Neural progenitor cell (in vitro differentiated cells): ENCODE measurements at regions not wholly inside any gene's neighbourhood (a gene's known extent, or its start where the extent isn't known, plus 50 kb on each side); places are given as distances from the start of the nearest gene placed in this dataset.

ENCODE experiments used
- DNase-seq: peaks from one replicate; pipeline ENCODE4 v3.0.0-alpha.2; 2016; ENCODE audit warnings: low spot score
- H2AFZ ChIP-seq: fragments of 200-600 bp; sonication (generic); replicated peaks from 2 replicates; pipeline ENCODE4 v1.6.1; 2016; ENCODE audit warnings: antibody characterized with exemption
- H3F3A ChIP-seq: fragments of 200-600 bp; sonication (generic); 2 replicates; pipeline ENCODE4 v1.6.1; 2016; ENCODE audit warnings: antibody characterized with exemption, low read depth
- H3K27ac ChIP-seq: fragments of 200-600 bp; sonication (generic); 2 replicates; pipeline ENCODE4 v1.5.1; 2016; ENCODE audit warnings: mild to moderate bottlenecking
- H3K27me3 ChIP-seq: fragments of 200-600 bp; sonication (generic); 2 replicates; pipeline ENCODE4 v1.6.1; 2016; ENCODE audit warnings: mild to moderate bottlenecking, moderate library complexity
- H3K36me3 ChIP-seq: fragments of 200-600 bp; sonication (generic); 2 replicates; pipeline ENCODE4 v1.5.1; 2016
- H3K4me1 ChIP-seq: fragments of 200-600 bp; sonication (generic); 2 replicates; pipeline ENCODE4 v1.6.1; 2016; ENCODE audit warnings: mixed run types
- H3K4me2 ChIP-seq: fragments of 200-600 bp; sonication (generic); 2 replicates; pipeline ENCODE4 v1.6.1; 2016
- H3K4me3 ChIP-seq: fragments of 200-600 bp; sonication (generic); 2 replicates; pipeline ENCODE4 v1.5.1; 2016
- H3K79me2 ChIP-seq: fragments of 200-600 bp; sonication (generic); 2 replicates; pipeline ENCODE4 v1.6.1; 2016; ENCODE audit warnings: low read depth
- H3K9ac ChIP-seq: fragments of 200-600 bp; sonication (generic); 2 replicates; pipeline ENCODE4 v1.6.1; 2016
- H3K9me3 ChIP-seq: fragments of 200-600 bp; sonication (generic); 2 replicates; pipeline ENCODE4 v1.5.1; 2016; ENCODE audit warnings: low read depth
- H4K20me1 ChIP-seq: fragments of 200-600 bp; sonication (generic); 2 replicates; pipeline ENCODE4 v1.6.1; 2016; ENCODE audit warnings: low read depth
- H3K27ac Mint-ChIP-seq: 3 replicates; pipeline ENCODE4 v1.8.0; 2021; ENCODE audit warnings: mixed read lengths
- H3K27me3 Mint-ChIP-seq: 2 replicates; pipeline ENCODE4 v1.8.0; 2022; ENCODE audit warnings: low read depth, mild to moderate bottlenecking, inconsistent platforms, moderate library complexity, mixed read lengths; ENCODE audit not compliant: insufficient read depth
- H3K36me3 Mint-ChIP-seq: 3 replicates; pipeline ENCODE4 v1.8.0; 2021; ENCODE audit warnings: mixed read lengths
- H3K4me1 Mint-ChIP-seq: 3 replicates; pipeline ENCODE4 v1.8.0; 2021; ENCODE audit warnings: mixed read lengths
- H3K4me3 Mint-ChIP-seq: 3 replicates; pipeline ENCODE4 v1.8.0; 2021; ENCODE audit warnings: mild to moderate bottlenecking, moderate library complexity, mixed read lengths
- H3K9me3 Mint-ChIP-seq: 3 replicates; pipeline ENCODE4 v1.8.0; 2020; ENCODE audit warnings: mixed read lengths
- EZH2 ChIP-seq: fragments of 200-600 bp; sonication (generic); IDR thresholded peaks from 2 replicates; pipeline ENCODE4 v1.6.1; 2017; ENCODE audit warnings: antibody characterized with exemption, mild to moderate bottlenecking, moderate library complexity
- EZH2phosphoT487 ChIP-seq: fragments of 200-600 bp; sonication (generic); IDR thresholded peaks from 2 replicates; pipeline ENCODE4 v1.6.1; 2017; ENCODE audit warnings: antibody characterized with exemption
- TF ChIP-seq, protein P1 (sequence below): fragments of 200-600 bp; sonication (generic); IDR thresholded peaks from 2 replicates; pipeline ENCODE4 v1.5.1; 2017; ENCODE audit warnings: antibody characterized with exemption, mild to moderate bottlenecking

DNA sequence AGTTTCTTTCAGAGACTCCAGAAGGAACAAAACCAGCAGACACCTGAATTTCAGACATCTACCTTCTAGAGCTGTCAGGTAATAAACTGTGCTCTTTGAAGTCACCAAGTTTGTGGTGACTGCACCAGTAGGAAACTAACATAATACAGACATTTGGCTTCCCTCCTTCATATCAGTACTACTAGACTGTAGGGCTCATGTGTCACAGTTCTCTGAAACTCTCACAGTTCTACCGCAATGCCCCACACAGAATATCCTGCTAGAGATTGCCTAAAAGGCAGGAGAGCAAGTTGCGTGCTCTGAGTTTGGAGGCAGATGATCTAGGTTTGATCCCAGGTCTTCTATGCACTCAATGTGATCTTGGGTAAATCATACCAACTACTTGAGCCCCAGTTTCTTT lies 205.0 kb upstream of the LRFN2 start:
- Mint-ChIP-seq H3K36me3 (no peaks in the 10 kb centered on the region), H3K9me3 (no peaks in the 10 kb centered on the region), H3K4me3 (no peak overlapping the region), H3K27me3 (peaks cover 7% of the 10 kb centered on the region), H3K4me1 (peaks cover 13% of the 10 kb centered on the region), H3K27ac (no peak overlapping the region)
- no peak overlapping the region for H3K4me3 ChIP-seq
- DNase-seq, result no peak
- H3K36me3 ChIP-seq, result no peaks in the 10 kb centered on the region
- H3K27ac ChIP-seq, result no peak overlapping the region
- TF ChIP-seq, protein P1, sequence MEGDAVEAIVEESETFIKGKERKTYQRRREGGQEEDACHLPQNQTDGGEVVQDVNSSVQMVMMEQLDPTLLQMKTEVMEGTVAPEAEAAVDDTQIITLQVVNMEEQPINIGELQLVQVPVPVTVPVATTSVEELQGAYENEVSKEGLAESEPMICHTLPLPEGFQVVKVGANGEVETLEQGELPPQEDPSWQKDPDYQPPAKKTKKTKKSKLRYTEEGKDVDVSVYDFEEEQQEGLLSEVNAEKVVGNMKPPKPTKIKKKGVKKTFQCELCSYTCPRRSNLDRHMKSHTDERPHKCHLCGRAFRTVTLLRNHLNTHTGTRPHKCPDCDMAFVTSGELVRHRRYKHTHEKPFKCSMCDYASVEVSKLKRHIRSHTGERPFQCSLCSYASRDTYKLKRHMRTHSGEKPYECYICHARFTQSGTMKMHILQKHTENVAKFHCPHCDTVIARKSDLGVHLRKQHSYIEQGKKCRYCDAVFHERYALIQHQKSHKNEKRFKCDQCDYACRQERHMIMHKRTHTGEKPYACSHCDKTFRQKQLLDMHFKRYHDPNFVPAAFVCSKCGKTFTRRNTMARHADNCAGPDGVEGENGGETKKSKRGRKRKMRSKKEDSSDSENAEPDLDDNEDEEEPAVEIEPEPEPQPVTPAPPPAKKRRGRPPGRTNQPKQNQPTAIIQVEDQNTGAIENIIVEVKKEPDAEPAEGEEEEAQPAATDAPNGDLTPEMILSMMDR, result no peak
- no peak for TF ChIP-seq EZH2phosphoT487
- TF ChIP-seq EZH2, result no peak
- no peaks in the 10 kb centered on the region for H3K27me3 ChIP-seq
- H3F3A ChIP-seq, result no peaks in the 10 kb centered on the region
- H2AFZ ChIP-seq, result no peak overlapping the region
- H3K9me3 ChIP-seq, result no peaks in the 10 kb centered on the region
- H3K9ac ChIP-seq, result no peak overlapping the region
- H3K4me1 ChIP-seq, result no peaks in the 10 kb centered on the region
- no peaks in the 10 kb centered on the region for H3K79me2 ChIP-seq
- H3K4me2 ChIP-seq, result no peak overlapping the region
- no peaks in the 10 kb centered on the region for H4K20me1 ChIP-seq

DNA sequence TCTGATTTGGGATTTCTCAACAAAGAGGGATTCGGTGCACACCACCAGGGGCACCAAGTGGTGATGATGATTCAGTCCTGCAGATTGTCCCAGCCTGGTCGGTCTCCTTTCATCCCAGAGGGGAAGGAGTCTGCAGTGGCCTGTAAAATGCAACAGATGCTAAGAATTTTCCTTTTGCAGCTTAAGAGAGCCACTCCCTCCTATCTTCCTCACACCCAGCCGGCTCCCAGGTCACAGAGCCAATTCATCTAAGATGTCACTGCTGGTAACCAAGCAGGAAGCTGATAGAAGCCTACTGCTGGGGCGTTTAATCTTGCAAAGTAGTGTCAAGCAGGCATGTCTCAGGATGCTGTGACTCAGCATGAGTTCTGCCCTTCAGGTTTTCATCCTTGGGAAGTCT lies 203.8 kb upstream of the LRFN2 start:
- H3K4me1 Mint-ChIP-seq, result peaks cover 13% of the 10 kb centered on the region
- no peak overlapping the region for H3K4me2 ChIP-seq
- H3K4me3 Mint-ChIP-seq, result no peak overlapping the region
- peaks cover 8% of the 10 kb centered on the region for H3K27me3 Mint-ChIP-seq
- no peaks in the 10 kb centered on the region for H3K36me3 Mint-ChIP-seq
- no peaks in the 10 kb centered on the region for H3K79me2 ChIP-seq
- H2AFZ ChIP-seq, result no peak overlapping the region
- H3K27me3 ChIP-seq, result no peaks in the 10 kb centered on the region
- TF ChIP-seq EZH2 (no peak), EZH2phosphoT487 (no peak)
- TF ChIP-seq, protein P1, result no peak
- H3K9ac ChIP-seq, result no peak overlapping the region
- no peaks in the 10 kb centered on the region for H4K20me1 ChIP-seq
- no peak overlapping the region for H3K27ac ChIP-seq
- H3F3A ChIP-seq, result no peaks in the 10 kb centered on the region
- no peaks in the 10 kb centered on the region for H3K9me3 Mint-ChIP-seq
- DNase-seq, result no peak
- no peaks in the 10 kb centered on the region for H3K36me3 ChIP-seq
- no peaks in the 10 kb centered on the region for H3K4me1 ChIP-seq
- no peak overlapping the region for H3K27ac Mint-ChIP-seq
- no peak overlapping the region for H3K4me3 ChIP-seq
- no peaks in the 10 kb centered on the region for H3K9me3 ChIP-seq

DNA sequence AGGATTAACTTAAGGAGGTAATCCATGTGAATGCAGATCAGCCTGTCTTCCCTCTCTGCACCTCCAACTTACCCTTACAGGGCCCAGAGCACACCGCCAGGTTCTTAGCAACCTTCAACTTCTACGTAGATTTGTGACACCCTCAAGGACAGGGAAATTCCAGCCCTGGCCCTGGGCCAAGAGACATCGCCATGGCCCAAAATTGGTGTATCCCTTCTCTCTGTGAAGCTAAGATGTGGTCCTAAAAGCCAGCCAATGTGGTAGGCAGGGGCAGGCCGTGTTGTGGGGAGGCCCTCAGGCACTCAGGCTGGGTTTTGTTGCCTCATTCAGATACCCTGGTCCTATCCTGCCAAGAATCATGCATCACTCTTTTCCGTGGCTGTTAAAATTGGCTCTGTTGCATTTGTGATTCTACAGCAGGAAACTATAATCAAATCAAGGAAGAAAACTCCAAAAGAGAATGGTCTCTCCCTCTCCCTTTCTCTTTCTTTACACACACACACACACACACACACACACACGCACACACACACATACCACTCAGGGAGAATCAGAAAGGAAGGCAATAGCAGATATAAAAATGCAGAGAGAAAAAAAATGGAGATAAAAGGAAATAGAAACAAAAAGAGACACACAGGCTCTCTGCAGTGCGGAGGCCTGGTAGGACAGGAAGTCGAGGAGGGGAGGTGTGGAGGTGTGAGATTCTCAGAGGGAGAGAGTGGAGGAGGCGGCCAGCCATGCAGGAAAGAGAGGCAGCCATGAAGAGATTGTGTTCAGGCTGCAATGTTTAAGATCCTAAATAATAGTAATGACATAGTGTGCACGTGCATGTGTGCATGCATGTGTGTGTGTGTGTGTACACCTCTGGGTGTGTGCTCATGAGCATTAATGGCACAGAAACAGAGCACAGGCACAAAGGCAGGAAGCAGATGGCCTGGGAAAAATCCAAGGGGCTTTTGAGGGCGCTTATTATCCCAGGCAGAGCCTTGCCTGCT lies 201.8 kb upstream of the LRFN2 start:
- no peaks in the 10 kb centered on the region for H3K36me3 Mint-ChIP-seq
- Histone ChIP-seq H3K27me3 (peaks cover 4% of the 10 kb centered on the region), H3K4me1 (no peaks in the 10 kb centered on the region), H3K4me2 (no peak overlapping the region), H3F3A (no peaks in the 10 kb centered on the region), H2AFZ (no peak overlapping the region), H3K9me3 (no peaks in the 10 kb centered on the region), H3K36me3 (no peaks in the 10 kb centered on the region), H3K4me3 (no peak overlapping the region), H4K20me1 (no peaks in the 10 kb centered on the region), H3K27ac (no peak overlapping the region), H3K9ac (no peak overlapping the region), H3K79me2 (no peaks in the 10 kb centered on the region)
- H3K27me3 Mint-ChIP-seq, result peaks cover 7% of the 10 kb centered on the region
- H3K4me3 Mint-ChIP-seq, result no peak overlapping the region
- peaks cover 13% of the 10 kb centered on the region for H3K4me1 Mint-ChIP-seq
- H3K9me3 Mint-ChIP-seq, result no peaks in the 10 kb centered on the region
- no peak overlapping the region for H3K27ac Mint-ChIP-seq
- TF ChIP-seq, protein P1, result no peak
- TF ChIP-seq EZH2phosphoT487 (no peak), EZH2 (no peak)
- no peak for DNase-seq
